IPS-11a (cell line): ENCODE measurements at regions not wholly inside any gene's neighbourhood (a gene's known extent, or its start where the extent isn't known, plus 50 kb on each side); places are given as distances from the start of the nearest gene placed in this dataset.
"Not testable (repeated sequence)": the region's sequence is repeated elsewhere in the genome, so short reads cannot be mapped to it uniquely, and the experiment has no call there.

ENCODE experiments used
- H3K4me3 ChIP-seq: one replicate; pipeline ENCODE4 v1.5.1; 2013; ENCODE audit warnings: low read depth, low read length, control low read depth

- no peak overlapping the region for H3K4me3 ChIP-seq
Measured at GRCh38 chr2:40564184-40564583, 112.3 kb upstream of the SLC8A1 start.

DNA sequence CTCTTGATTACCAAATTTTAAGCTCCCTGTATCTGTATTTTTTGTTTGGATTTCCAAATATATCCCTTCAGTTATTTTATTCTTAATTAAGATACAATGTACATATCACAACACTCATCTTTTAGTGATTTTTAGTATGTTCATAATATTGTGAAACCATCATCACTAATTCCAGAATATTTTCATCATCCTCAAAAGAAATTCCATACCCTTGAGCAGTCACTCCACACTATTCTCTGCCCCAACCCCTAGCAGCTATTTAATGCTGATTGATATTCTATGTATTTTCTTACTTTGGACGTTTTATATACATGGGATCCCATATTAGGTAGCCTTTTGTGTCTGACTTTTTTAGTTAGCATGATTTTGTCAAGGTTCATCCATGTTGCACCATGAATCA, 127.4 kb upstream of the SLC8A1 start:
- no peak overlapping the region for H3K4me3 ChIP-seq

DNA sequence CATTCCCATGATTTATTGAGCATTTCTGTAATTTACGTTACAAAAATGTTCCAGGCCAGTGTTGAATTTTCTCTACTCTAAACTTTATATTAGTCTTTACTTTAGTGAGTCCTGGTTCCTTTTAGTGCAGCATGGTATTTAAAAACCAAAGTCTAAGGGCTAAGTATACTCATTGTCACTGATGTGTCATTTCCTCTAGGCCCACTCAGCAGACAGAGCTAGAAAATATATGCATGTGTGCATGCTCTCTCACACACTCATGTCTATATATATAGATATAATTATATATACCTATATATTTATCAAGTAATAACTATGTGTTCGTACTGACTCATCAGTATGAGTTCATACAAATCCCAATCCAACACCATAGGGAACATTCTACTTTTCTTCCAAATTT, 132.5 kb upstream of the SLC8A1 start:
- no peak overlapping the region for H3K4me3 ChIP-seq

DNA sequence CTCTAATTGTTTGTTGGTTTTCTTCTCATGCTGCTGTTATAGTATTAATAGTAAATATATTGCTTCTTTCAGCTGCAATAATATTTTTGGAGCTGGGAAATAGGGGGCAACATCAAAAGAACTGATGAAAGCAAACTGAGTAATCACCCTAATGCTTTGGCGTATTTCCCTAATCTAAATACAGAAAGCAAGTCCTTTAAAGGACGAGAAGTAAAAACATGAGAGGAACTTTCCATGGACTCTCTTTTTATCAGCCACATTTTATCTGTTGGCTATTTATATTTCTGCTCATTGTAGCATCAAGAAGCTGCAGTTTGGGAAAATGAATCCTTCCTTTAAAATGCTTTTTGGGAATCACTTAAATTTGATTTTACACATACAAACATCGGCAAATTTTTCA, 139.9 kb upstream of the SLC8A1 start:
- H3K4me3 ChIP-seq, result no peak overlapping the region

GRCh38 chr2:40592218-40592617, 140.3 kb upstream of the SLC8A1 start:
- no peak overlapping the region for H3K4me3 ChIP-seq

DNA sequence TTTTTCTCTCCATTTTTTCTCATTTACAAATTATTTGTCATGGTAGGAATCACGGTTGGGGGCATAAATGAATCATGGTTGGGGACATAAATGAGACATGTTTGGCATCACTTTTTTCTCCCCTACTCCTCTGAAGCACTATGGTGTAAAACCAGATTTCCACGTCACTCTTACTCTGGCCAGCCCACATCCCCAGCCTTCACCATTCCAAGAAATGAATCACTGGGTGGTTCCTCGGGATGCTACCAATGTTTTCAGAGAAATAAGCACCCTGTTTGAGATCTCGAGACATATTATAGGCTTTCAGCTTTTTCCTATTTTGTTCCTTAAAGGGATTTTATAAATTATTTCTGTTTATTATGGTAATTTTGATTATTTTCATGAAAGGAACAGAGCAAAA, 155.0 kb upstream of the SLC8A1 start:
- no peak overlapping the region for H3K4me3 ChIP-seq

- H3K4me3 ChIP-seq, result no peak overlapping the region
Measured at GRCh38 chr2:40611196-40611595, 159.3 kb upstream of the SLC8A1 start.

DNA sequence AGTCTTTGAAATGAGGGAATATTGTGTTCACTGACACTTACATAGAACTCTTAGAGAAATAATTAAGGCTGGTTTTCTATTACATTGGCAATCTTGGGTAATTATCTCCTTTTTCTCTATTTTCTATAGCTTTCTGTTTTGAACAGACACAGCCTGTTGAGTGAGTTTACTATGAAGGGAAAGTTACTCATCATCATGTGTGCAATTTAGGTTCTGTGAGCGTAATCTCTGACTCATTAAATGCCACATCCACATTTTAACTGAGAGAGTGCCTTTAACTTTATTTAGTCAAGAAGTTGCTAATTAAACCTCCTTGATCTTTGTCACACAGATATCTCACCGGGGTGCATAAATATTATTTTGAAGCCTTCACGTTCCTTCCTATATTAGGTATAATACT, 174.0 kb upstream of the SLC8A1 start:
- H3K4me3 ChIP-seq, result no peak overlapping the region

DNA sequence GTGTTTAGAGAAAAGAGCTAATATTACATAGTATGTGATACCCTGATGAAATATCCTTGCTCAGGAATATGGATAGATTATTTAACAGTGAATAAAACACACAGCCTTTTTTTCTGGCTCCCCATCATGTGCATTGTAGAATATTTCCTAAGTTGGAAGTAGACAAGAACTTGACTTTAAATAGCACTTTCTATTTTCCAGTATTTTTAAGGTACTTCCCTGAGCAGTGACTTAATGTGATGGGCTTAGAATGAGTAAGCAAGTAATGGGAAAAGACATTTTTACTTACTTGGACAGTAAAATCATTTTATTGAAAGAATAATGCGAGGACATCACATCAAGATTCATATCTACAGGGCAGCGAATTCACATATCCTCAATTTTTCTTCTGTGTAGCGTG, 176.7 kb upstream of the SLC8A1 start:
- no peak overlapping the region for H3K4me3 ChIP-seq

GRCh38 chr2:40629768-40630434, 178.0 kb upstream of the SLC8A1 start:
- no peak overlapping the region for H3K4me3 ChIP-seq

DNA sequence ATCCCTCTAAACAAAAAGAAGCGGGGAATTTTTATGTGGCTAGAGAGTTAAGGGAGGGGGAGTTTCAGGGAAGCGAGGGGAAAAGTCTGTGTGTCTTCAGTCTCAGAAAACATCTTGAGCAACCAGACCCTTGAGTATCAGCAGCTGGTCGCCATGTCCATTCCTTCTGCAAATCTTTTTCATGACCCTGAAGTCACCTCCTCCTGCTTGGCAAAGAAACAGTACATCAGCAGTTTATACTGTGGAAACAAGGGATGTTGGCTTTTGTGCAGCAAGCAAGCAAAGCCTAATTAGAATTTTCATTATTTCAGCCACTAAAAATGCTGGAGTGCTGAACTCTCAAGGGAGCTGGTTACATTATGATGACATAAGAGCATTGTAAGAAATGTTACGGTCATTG, 187.4 kb upstream of the SLC8A1 start:
- no peak overlapping the region for H3K4me3 ChIP-seq

DNA sequence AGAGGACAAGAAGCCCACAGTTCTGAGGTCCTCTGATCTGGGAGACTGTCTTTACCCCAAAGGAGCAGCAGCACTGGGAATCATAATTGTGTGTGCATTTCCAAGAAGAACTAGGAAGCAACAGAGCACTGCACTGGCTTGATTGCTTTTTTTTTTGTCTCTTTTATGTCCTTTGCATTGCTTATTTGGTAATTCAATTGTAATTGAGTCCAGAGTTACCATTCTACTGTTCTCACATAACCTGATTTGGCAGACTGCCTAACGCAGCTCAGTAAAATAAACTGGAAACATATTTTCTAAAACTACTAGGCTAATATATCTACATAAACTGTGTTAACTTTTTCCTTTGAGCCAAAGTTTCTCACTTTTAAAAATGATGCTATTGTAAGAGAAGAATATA, 190.3 kb upstream of the SLC8A1 start:
- no peak overlapping the region for H3K4me3 ChIP-seq

GRCh38 chr2:40642726-40643125, 190.8 kb upstream of the SLC8A1 start:
- H3K4me3 ChIP-seq, result no peak overlapping the region

- H3K4me3 ChIP-seq, result no peak overlapping the region
Measured at GRCh38 chr2:40646642-40647041, 194.8 kb upstream of the SLC8A1 start.

- H3K4me3 ChIP-seq, result no peak overlapping the region
Measured at GRCh38 chr2:40652155-40652554, 200.3 kb upstream of the SLC8A1 start.

GRCh38 chr2:40653829-40654228, 201.9 kb upstream of the SLC8A1 start:
- no peak overlapping the region for H3K4me3 ChIP-seq

DNA sequence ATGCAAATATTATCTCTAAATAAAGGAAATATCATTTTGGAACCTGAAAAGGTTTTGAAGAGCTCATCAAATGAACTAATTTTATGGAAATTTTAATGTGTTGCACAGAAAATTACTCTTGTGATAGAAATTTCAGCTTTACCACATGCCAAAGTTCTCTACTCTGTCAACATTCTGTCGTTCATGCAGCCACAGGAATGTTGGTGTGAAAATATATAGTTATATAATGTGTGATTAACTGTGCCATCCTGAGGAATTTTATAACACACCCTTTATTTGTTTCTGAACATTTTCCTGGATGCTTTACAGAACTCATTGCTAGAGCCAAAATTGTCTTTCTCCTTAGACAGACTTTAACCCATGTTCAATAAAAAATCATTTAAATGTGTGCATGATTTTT, 202.5 kb upstream of the SLC8A1 start:
- H3K4me3 ChIP-seq, result no peak overlapping the region

GRCh38 chr2:40658941-40659340, 207.1 kb upstream of the SLC8A1 start:
- no peak overlapping the region for H3K4me3 ChIP-seq

DNA sequence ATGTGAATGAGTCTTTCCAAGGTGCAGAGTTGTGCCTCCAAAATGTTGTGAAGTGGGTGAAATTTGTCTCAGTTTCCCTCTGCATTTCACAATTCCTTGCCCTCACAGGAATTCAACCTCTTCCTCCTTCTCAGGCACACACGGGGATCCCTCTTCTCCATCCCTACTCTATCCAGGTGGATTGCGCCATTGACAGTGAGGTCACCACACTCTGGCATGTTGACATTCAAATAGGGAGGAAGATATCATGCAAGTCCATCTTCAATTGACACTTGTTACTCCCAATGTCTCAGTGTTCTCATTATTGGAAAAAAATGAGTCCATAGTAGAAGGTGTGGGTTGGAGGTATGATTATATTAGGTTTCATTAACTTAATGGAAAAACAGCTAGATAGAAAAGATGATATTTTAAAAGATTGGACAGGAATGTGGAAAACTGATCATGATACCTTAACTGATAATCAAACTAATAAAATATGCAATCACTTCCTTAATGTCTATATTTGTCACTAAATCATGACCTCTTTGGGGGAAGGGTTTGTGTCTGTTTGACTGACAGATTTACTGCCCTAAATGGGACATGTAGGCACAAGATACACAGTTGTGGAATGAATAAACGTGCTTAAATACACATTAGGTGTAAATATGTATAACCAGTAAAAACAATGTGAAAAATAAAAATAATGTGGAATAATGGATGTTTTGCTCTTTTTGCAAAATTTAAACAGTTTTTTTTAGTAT, 213.8 kb upstream of the SLC8A1 start:
- H3K4me3 ChIP-seq, result no peak overlapping the region

DNA sequence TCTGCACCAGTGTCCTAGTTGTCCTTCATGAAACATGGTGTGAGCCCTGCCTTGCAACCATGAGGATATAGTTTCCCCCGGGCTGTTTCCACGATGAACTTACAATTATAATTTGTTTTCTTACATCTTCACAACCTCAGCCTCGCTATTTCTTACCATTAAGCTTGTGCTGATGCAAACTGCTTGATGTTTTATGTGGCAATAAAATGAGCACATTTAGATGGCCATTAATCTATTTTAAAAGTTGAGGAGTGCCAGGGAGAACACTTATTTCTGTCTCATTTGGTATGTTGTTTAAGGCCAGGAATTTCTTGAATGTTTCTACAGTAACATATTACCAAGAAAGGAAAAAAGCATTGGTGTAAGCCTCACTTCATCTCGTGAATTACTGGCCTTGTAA, 214.5 kb upstream of the SLC8A1 start:
- H3K4me3 ChIP-seq, result no peak overlapping the region

GRCh38 chr2:40668425-40668824, 216.5 kb upstream of the SLC8A1 start:
- no peak overlapping the region for H3K4me3 ChIP-seq

DNA sequence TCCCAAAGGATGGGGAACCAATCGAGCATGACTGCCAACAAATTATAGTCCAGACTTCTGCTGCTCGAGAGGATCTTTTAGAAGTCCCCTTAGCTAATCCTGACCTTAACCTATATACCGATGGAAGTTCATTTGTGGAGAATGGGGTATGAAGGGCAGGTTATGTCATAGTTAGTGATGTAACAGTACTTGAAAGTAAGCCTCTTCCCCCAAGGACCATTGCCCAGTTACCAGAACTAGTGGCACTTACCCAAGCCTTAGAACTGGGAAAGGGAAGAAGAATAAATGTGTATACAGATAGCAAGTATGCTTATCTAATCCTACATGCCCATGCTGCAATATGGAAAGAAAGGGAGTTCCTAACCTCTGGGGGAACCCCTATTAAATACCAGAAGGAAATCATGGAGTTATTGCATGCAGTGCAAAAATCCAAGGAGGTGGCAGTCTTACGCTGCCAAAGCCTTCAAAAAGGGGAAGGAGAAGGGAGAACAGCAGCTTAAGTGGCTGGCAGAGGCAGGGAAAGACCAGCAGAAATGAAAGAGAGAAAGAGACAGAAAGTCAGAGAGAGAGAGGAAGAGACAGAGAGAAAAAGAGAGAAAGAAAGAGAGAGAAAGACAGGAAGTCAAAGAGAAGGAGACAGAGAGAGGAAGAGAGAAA, 224.4 kb upstream of the SLC8A1 start:
- not testable (repeated sequence) for H3K4me3 ChIP-seq
